Tibial nerve (tissue), 4 donors: ENCODE measurements at regions not wholly inside any gene's neighbourhood (a gene's known extent, or its start where the extent isn't known, plus 50 kb on each side); places are given as distances from the start of the nearest gene placed in this dataset.

ENCODE experiments used
- EP300 ChIP-seq, 2 donors: sonication (generic); formaldehyde crosslinking; IDR thresholded peaks; one replicate each; pipeline ENCODE4 v1.6.1; 2017; ENCODE audit warnings: antibody characterized with exemption in 2 of 2, mild to moderate bottlenecking in 1 of 2
- POLR2A ChIP-seq, 2 donors: fragments of 450-650 bp; IDR thresholded peaks; one replicate each; pipeline ENCODE4 v1.6.1; 2017; ENCODE audit warnings: antibody characterized with exemption in 2 of 2, mild to moderate bottlenecking in 2 of 2, moderate library complexity in 2 of 2
- TF ChIP-seq, protein P1 (sequence below), 5 experiments: fragments of 200-600 bp in 3 of 5; fragments of 450-650 bp in 2 of 5; sonication (generic) in 3 of 5; IDR thresholded peaks; one replicate each; pipeline ENCODE4 v1.5.1; 2016 to 2019; ENCODE audit warnings: antibody characterized with exemption in 5 of 5, mild to moderate bottlenecking in 3 of 5, moderate library complexity in 2 of 5

DNA sequence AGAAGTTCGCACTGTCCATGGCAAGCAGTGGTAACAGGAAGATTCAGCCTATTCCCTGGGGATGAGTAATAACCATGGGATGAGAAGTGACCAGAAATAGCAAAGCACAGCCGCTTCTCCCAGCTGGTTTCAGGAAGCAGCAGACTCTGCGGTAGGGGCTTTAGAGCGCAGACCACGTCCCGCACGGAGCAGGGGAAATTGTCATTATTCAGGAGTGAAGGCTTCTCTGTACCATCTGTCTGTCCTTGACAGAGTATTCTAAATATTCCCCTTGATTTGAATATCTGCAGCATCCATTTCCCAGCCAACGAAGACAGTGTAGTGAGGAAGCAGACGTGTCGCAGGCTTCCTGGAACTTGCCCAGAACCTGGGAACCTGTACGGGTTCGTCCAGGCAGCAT, 159.6 kb downstream of the NXNL2 start:
- TF ChIP-seq, protein P1, sequence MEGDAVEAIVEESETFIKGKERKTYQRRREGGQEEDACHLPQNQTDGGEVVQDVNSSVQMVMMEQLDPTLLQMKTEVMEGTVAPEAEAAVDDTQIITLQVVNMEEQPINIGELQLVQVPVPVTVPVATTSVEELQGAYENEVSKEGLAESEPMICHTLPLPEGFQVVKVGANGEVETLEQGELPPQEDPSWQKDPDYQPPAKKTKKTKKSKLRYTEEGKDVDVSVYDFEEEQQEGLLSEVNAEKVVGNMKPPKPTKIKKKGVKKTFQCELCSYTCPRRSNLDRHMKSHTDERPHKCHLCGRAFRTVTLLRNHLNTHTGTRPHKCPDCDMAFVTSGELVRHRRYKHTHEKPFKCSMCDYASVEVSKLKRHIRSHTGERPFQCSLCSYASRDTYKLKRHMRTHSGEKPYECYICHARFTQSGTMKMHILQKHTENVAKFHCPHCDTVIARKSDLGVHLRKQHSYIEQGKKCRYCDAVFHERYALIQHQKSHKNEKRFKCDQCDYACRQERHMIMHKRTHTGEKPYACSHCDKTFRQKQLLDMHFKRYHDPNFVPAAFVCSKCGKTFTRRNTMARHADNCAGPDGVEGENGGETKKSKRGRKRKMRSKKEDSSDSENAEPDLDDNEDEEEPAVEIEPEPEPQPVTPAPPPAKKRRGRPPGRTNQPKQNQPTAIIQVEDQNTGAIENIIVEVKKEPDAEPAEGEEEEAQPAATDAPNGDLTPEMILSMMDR (IDR thresholded peaks at IDR 0.05): no peak
- no peak for TF ChIP-seq EP300 (IDR thresholded peaks at IDR 0.05)
- TF ChIP-seq POLR2A (IDR thresholded peaks at IDR 0.05): no peak
